NCI-H146 (cell line): ENCODE measurements at regions not wholly inside any gene's neighbourhood (a gene's known extent, or its start where the extent isn't known, plus 50 kb on each side); places are given as distances from the start of the nearest gene placed in this dataset.
"Not testable (repeated sequence)": the region's sequence is repeated elsewhere in the genome, so short reads cannot be mapped to it uniquely, and the experiment has no call there.

Experiments used
- DNase-seq: peaks from one replicate; lab custom pipeline; 2025; lab: John Stamatoyannopoulos, UW

- DNase-seq, result no peak
Measured at GRCh38 chr2:378364-378763, 90.5 kb upstream of the ALKAL2 start.

GRCh38 chr2:377414-377813, 89.5 kb upstream of the ALKAL2 start:
- DNase-seq, result no peak

GRCh38 chr2:375956-376307, 88.0 kb upstream of the ALKAL2 start:
- no peak for DNase-seq

- DNase-seq, result no peak
Measured at GRCh38 chr2:375270-375955, 87.5 kb upstream of the ALKAL2 start.

GRCh38 chr2:368386-368785, 80.5 kb upstream of the ALKAL2 start:
- DNase-seq, result no peak

- DNase-seq, result no peak
Measured at GRCh38 chr2:367246-367645, 79.4 kb upstream of the ALKAL2 start.

GRCh38 chr2:366706-367105, 78.8 kb upstream of the ALKAL2 start:
- DNase-seq, result no peak

- no peak for DNase-seq
Measured at GRCh38 chr2:365367-366275, 77.7 kb upstream of the ALKAL2 start.

GRCh38 chr2:363824-364470, 76.1 kb upstream of the ALKAL2 start:
- no peak for DNase-seq

- DNase-seq, result no peak
Measured at GRCh38 chr2:362924-363323, 75.0 kb upstream of the ALKAL2 start.

GRCh38 chr2:360124-360523, 72.2 kb upstream of the ALKAL2 start:
- DNase-seq, result no peak

- DNase-seq, result no peak
Measured at GRCh38 chr2:359047-359446, 71.2 kb upstream of the ALKAL2 start.

GRCh38 chr2:357811-358210, 69.9 kb upstream of the ALKAL2 start:
- no peak for DNase-seq

GRCh38 chr2:356304-356703, 68.4 kb upstream of the ALKAL2 start:
- not testable (repeated sequence) for DNase-seq

GRCh38 chr2:355773-356172, 67.9 kb upstream of the ALKAL2 start:
- DNase-seq, result no peak

GRCh38 chr2:352696-353095, 64.8 kb upstream of the ALKAL2 start:
- DNase-seq, result no peak

- DNase-seq, result no peak
Measured at GRCh38 chr2:349390-349789, 61.5 kb upstream of the ALKAL2 start.

- no peak for DNase-seq
Measured at GRCh38 chr2:348361-348916, 60.5 kb upstream of the ALKAL2 start.

- no peak for DNase-seq
Measured at GRCh38 chr2:344811-345210, 56.9 kb upstream of the ALKAL2 start.

GRCh38 chr2:343355-343754, 55.5 kb upstream of the ALKAL2 start:
- no peak for DNase-seq

- DNase-seq, result no peak
Measured at GRCh38 chr2:341912-342311, 54.0 kb upstream of the ALKAL2 start.

GRCh38 chr2:341017-341542, 53.2 kb upstream of the ALKAL2 start:
- DNase-seq, result no peak
